HFF-Myc (cell line): ENCODE measurements at regions not wholly inside any gene's neighbourhood (a gene's known extent, or its start where the extent isn't known, plus 50 kb on each side); places are given as distances from the start of the nearest gene placed in this dataset.

Experiments used
- DNase-seq: peaks from one replicate; pipeline ENCODE4 v3.0.0-alpha.2; 2011; ENCODE audit warnings: low read depth; ENCODE audit errors: extremely low read depth
- H3K4me3 ChIP-seq: replicated peaks from 2 replicates; pipeline ENCODE4 v1.5.1; 2011; ENCODE audit warnings: low read depth, mild to moderate bottlenecking, control low read depth, low read length
- TF ChIP-seq, protein P1 (sequence below): IDR thresholded peaks from 2 replicates; pipeline ENCODE4 v1.5.1; 2012; ENCODE audit warnings: mild to moderate bottlenecking, low read depth, low read length, control low read depth; ENCODE audit errors: missing control alignments

DNA sequence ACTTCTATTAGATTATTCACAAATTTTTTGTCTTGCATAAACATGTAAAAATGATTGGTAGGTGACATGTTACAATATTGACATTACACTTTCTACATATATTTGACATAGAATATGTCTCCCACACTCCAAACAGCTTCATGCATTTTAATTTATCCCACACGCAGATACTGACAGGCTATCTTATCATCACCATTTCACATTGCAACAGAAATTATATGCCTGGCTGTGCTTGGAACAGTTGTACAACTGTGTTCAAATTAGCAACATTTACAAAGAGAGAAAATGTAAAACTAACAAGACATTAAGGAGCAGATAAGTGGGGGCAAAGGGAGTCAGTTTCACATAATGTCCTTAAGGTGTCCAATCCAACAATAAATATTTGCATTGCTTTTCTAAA, 1208.5 kb downstream of the NSUN3 start:
- no peak overlapping the region for H3K4me3 ChIP-seq
- TF ChIP-seq, protein P1, sequence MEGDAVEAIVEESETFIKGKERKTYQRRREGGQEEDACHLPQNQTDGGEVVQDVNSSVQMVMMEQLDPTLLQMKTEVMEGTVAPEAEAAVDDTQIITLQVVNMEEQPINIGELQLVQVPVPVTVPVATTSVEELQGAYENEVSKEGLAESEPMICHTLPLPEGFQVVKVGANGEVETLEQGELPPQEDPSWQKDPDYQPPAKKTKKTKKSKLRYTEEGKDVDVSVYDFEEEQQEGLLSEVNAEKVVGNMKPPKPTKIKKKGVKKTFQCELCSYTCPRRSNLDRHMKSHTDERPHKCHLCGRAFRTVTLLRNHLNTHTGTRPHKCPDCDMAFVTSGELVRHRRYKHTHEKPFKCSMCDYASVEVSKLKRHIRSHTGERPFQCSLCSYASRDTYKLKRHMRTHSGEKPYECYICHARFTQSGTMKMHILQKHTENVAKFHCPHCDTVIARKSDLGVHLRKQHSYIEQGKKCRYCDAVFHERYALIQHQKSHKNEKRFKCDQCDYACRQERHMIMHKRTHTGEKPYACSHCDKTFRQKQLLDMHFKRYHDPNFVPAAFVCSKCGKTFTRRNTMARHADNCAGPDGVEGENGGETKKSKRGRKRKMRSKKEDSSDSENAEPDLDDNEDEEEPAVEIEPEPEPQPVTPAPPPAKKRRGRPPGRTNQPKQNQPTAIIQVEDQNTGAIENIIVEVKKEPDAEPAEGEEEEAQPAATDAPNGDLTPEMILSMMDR = no peak
- no peak for DNase-seq

GRCh38 chr3:95272166-95272565, 1209.3 kb downstream of the NSUN3 start:
- H3K4me3 ChIP-seq = no peak overlapping the region
- no peak for DNase-seq
- TF ChIP-seq, protein P1 = no peak

- no peak overlapping the region for H3K4me3 ChIP-seq
- TF ChIP-seq, protein P1 = no peak
- no peak for DNase-seq
Observed at GRCh38 chr3:95272781-95273180, 1209.9 kb downstream of the NSUN3 start.

DNA sequence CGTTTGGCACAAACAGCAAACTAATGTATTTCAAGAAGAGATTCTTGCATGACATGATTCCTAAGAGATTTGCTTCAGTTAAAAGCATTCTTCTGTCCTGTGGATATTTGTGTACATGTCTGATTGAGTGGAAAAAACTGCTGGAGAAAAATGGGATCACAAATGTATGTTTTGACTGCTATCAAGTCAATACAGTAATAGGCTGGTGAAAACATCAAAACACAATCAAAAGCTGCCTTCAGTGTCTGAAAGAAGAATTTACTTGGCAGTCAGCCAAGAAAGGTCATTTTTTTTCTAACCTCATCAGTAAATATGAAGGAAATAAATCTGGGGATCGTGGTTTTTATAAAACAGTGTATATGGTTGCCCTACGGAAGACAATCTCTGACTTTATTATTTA, 1214.8 kb downstream of the NSUN3 start:
- no peak overlapping the region for H3K4me3 ChIP-seq
- TF ChIP-seq, protein P1 = no peak
- DNase-seq = no peak

- TF ChIP-seq, protein P1 = no peak
- no peak for DNase-seq
- no peak overlapping the region for H3K4me3 ChIP-seq
Observed at GRCh38 chr3:95280711-95281352, 1218.0 kb downstream of the NSUN3 start.

- TF ChIP-seq, protein P1 = no peak
- H3K4me3 ChIP-seq = no peak overlapping the region
- DNase-seq = no peak
Observed at GRCh38 chr3:95289295-95289694, 1226.4 kb downstream of the NSUN3 start.

- DNase-seq = no peak
- H3K4me3 ChIP-seq = no peak overlapping the region
- TF ChIP-seq, protein P1 = no peak
Observed at GRCh38 chr3:95297581-95297980, 1234.7 kb downstream of the NSUN3 start.
